Endothelial cell of umbilical vein (primary cell): ENCODE measurements at regions not wholly inside any gene's neighbourhood (a gene's known extent, or its start where the extent isn't known, plus 50 kb on each side); places are given as distances from the start of the nearest gene placed in this dataset.

Experiments used
- BruUV-seq: library from RNA; stranded (reverse); fragments of 400-500 nt; replicated peaks from 2 replicates; lab custom pipeline; 2021; lab: Mats Ljungman, UMichigan
- CTCF ChIA-PET: fragments of 300-600, 350-600 bp; sonication (Branson Sonifier 250); formaldehyde crosslinking; loops from one replicate; lab custom pipeline; 2021; ENCODE audit warnings: antibody characterized with exemption, inconsistent platforms; lab: Charles Lee
- POLR2A ChIA-PET: fragments of 300-600, 350-600 bp; sonication (Branson Sonifier 250); formaldehyde crosslinking; loops from one replicate; lab custom pipeline; 2021; ENCODE audit warnings: antibody characterized with exemption, inconsistent platforms; lab: Charles Lee
- DNase-seq: peaks from one replicate; pipeline ENCODE4 v3.0.0-alpha.2; 2011; ENCODE audit warnings: low read depth, low spot score
- FAIRE-seq: peaks from 2 replicates; lab custom pipeline; 2011; peaks lifted over from hg19 to GRCh38; lab: Jason Lieb, UNC
- H2AFZ ChIP-seq: 2 replicates; pipeline ENCODE4 v1.6.0; 2012; ENCODE audit warnings: low read depth, low read length, control low read depth, inconsistent platforms
- H3K27ac ChIP-seq: 2 replicates; pipeline ENCODE4 v1.5.1; 2011; ENCODE audit warnings: low read depth, mild to moderate bottlenecking, control low read depth, low read length, moderate library complexity; ENCODE audit not compliant: insufficient read depth
- H3K27me3 ChIP-seq, 2 experiments: 2 replicates each; pipeline versions ENCODE4 v1.6.0 to v1.6.1; 2011; ENCODE audit warnings: low read length in 2 of 2, mixed read lengths in 1 of 2; ENCODE audit not compliant: control insufficient read depth in 2 of 2, insufficient read depth in 2 of 2
- H3K36me3 ChIP-seq, 2 experiments: 2 replicates in 1 of 2; 3 replicates in 1 of 2; pipeline ENCODE4 v1.5.1; 2011; ENCODE audit warnings: low read length in 2 of 2, mild to moderate bottlenecking in 1 of 2, moderate library complexity in 1 of 2; ENCODE audit not compliant: control insufficient read depth in 2 of 2, insufficient read depth in 2 of 2; ENCODE audit errors: extremely low read depth in 1 of 2
- H3K4me1 ChIP-seq: 3 replicates; pipeline ENCODE4 v1.5.1; 2011; ENCODE audit warnings: mild to moderate bottlenecking, low read length; ENCODE audit not compliant: control insufficient read depth, insufficient read depth; ENCODE audit errors: extremely low read depth
- H3K4me2 ChIP-seq: 2 replicates; pipeline ENCODE4 v1.6.1; 2011; ENCODE audit warnings: low read length, control low read depth, mixed read lengths; ENCODE audit not compliant: insufficient read depth
- H3K4me3 ChIP-seq, 3 experiments: fragments of 200-600 bp in 1 of 3; sonication (generic), shearing (Covaris generic) in 1 of 3; replicated peaks in 1 of 3; 2 replicates each; pipeline ENCODE4 v1.5.1; 2011 to 2016; ENCODE audit warnings: control low read depth in 3 of 3, low read length in 3 of 3, mild to moderate bottlenecking in 2 of 3, inconsistent platforms in 1 of 3, low read depth in 1 of 3, moderate library complexity in 1 of 3; ENCODE audit not compliant: insufficient read depth in 1 of 3
- H3K79me2 ChIP-seq: 2 replicates; pipeline ENCODE4 v1.6.0; 2012; ENCODE audit warnings: low read length, inconsistent platforms; ENCODE audit not compliant: control insufficient read depth, insufficient read depth
- H3K9ac ChIP-seq: replicated peaks from 2 replicates; pipeline ENCODE3; 2011; ENCODE audit warnings: low read length, control low read depth; ENCODE audit not compliant: insufficient read depth; ENCODE audit errors: extremely low read depth
- H3K9me1 ChIP-seq: replicated peaks from 3 replicates; pipeline ENCODE4 v1.6.0; 2011; ENCODE audit warnings: mild to moderate bottlenecking, low read length; ENCODE audit not compliant: control insufficient read depth, insufficient read depth; ENCODE audit errors: extremely low read depth
- H3K9me3 ChIP-seq: replicated peaks from 2 replicates; pipeline ENCODE4 v1.5.1; 2012; ENCODE audit warnings: low read length, inconsistent platforms; ENCODE audit not compliant: control insufficient read depth, insufficient read depth
- H4K20me1 ChIP-seq: replicated peaks from 2 replicates; pipeline ENCODE3; 2011; ENCODE audit warnings: mild to moderate bottlenecking, low read length; ENCODE audit not compliant: control insufficient read depth, insufficient read depth; ENCODE audit errors: extremely low read depth
- CTCF ChIP-seq, 2 donors: IDR thresholded peaks; 1 replicate in 1 of 2; 2 replicates in 1 of 2; pipeline ENCODE4 v1.5.1; 2011; ENCODE audit warnings: low read length in 2 of 2, mild to moderate bottlenecking in 2 of 2, moderate library complexity in 2 of 2, control low read depth in 1 of 2, inconsistent platforms in 1 of 2, low read depth in 1 of 2; ENCODE audit not compliant: insufficient read depth in 1 of 2; ENCODE audit errors: extremely low read depth in 1 of 2
- EZH2 ChIP-seq: IDR thresholded peaks from 2 replicates; pipeline ENCODE4 v1.6.1; 2012; ENCODE audit warnings: borderline replicate concordance, low read depth, mild to moderate bottlenecking, moderate library complexity, low read length, inconsistent platforms; ENCODE audit not compliant: severe bottlenecking
- FOS ChIP-seq: IDR thresholded peaks from 2 replicates; pipeline ENCODE4 v1.6.1; 2011; ENCODE audit warnings: mild to moderate bottlenecking, low read length, moderate library complexity, borderline replicate concordance; ENCODE audit not compliant: insufficient read depth
- GATA2 ChIP-seq: IDR thresholded peaks from 2 replicates; pipeline ENCODE4 v1.7.0; 2011; ENCODE audit warnings: low read depth, mild to moderate bottlenecking, moderate library complexity, mixed read lengths, low read length; ENCODE audit not compliant: insufficient read length, insufficient read depth
- JUN ChIP-seq: IDR thresholded peaks from 2 replicates; pipeline ENCODE4 v1.6.1; 2011; ENCODE audit warnings: borderline replicate concordance, low read depth; ENCODE audit not compliant: insufficient read length, insufficient read depth
- MAX ChIP-seq: IDR thresholded peaks from 2 replicates; pipeline ENCODE4 v1.6.1; 2011; ENCODE audit not compliant: insufficient read depth, insufficient read length
- MYC ChIP-seq: IDR thresholded peaks from one replicate; pipeline ENCODE4 v1.6.1; 2011; ENCODE audit warnings: mild to moderate bottlenecking, low read depth, low read length
- POLR2A ChIP-seq: IDR thresholded peaks from 2 replicates; pipeline ENCODE4 v1.6.1; 2012; ENCODE audit warnings: low read depth, mild to moderate bottlenecking, control low read depth, low read length
- POLR2AphosphoS5 ChIP-seq: IDR thresholded peaks from 2 replicates; pipeline ENCODE4 v1.6.1; 2012; ENCODE audit warnings: low read depth, mild to moderate bottlenecking, control low read depth, low read length, moderate library complexity; ENCODE audit not compliant: insufficient read depth
- dilution Hi-C: fragments of 300-500 bp; cut with MboI; formaldehyde crosslinking; loops from one replicate; pipeline ENCODE4 v1.15.0; 2019; ENCODE audit warnings: low sequenced_read_pairs; ENCODE audit not compliant: extremely low pct_ligation_motif_present
- intact Hi-C: fragments of 100-400 bp; cut with micrococcal nuclease; formaldehyde crosslinking; loops from one replicate; pipeline ENCODE4 v1.10.0; 2022

- POLR2A ChIA-PET = interaction anchor here (1.1 kb wide), 1 partner anchor 100 kb away, joined by 5 read pairs; no protein-coding TSS in a partner anchor
- H4K20me1 ChIP-seq = no peaks in the 10 kb centered on the region
- no peaks in the 10 kb centered on the region for H3K36me3 ChIP-seq
- CTCF ChIA-PET = interaction anchor here (2.5 kb wide), 1 partner anchor 28 kb away, joined by 14 read pairs; no protein-coding TSS in a partner anchor
- H3K9me1 ChIP-seq = no peaks in the 10 kb centered on the region
- no peak for DNase-seq
- H3K4me2 ChIP-seq = peak overlapping the region; percentile 36
- no peaks in the 10 kb centered on the region for H3K79me2 ChIP-seq
- dilution Hi-C loops (no loop called here), intact Hi-C loops (loop anchor here (1.0 to 2.0 kb wide), 4 partner anchors 28 to 280 kb away; no protein-coding TSS in a partner anchor)
- no peak overlapping the region for H3K4me3 ChIP-seq
- peak overlapping the region; percentile 32 for H2AFZ ChIP-seq
- FAIRE-seq = no peak
- H3K9ac ChIP-seq = peak overlapping the region; percentile 32
- H3K27ac ChIP-seq = peak overlapping the region; percentile 92
- H3K4me1 ChIP-seq = peaks cover 51% of the 10 kb centered on the region
- no peaks in the 10 kb centered on the region for H3K9me3 ChIP-seq
- no TSS peak for BruUV-seq
- no peak for TF ChIP-seq FOS
- TF ChIP-seq GATA2 = no peak
- TF ChIP-seq POLR2AphosphoS5 = no peak
- TF ChIP-seq POLR2A = no peak
- TF ChIP-seq MAX = no peak
- TF ChIP-seq CTCF (IDR thresholded peaks at IDR 0.05; ENCODE audit: extremely low read depth in 1 of 2, insufficient read depth in 1 of 2, low read depth in 1 of 2, low read length in 2 of 2) = no peak
- no peak for TF ChIP-seq JUN
- TF ChIP-seq EZH2 = no peak
- TF ChIP-seq MYC = no peak
- no peaks in the 10 kb centered on the region for H3K27me3 ChIP-seq
Observed at GRCh38 chr2:176418768-176419167, 149.5 kb downstream of the MTX2 start.
